DOHH2 (cell line): ENCODE measurements at regions not wholly inside any gene's neighbourhood (a gene's known extent, or its start where the extent isn't known, plus 50 kb on each side); places are given as distances from the start of the nearest gene placed in this dataset.

Experiments
- EZH2phosphoT487 ChIP-seq: fragments of 200-600 bp; sonication (generic); IDR thresholded peaks from 2 replicates; pipeline ENCODE4 v1.6.1; 2017; ENCODE audit warnings: borderline replicate concordance, mild to moderate bottlenecking, antibody characterized with exemption, low read length, moderate library complexity, mixed read lengths
- TF ChIP-seq, protein P1 (sequence below): fragments of 200-600 bp; sonication (generic); IDR thresholded peaks from one replicate; pipeline ENCODE4 v1.5.1; 2014; ENCODE audit warnings: antibody characterized with exemption, mild to moderate bottlenecking, low read depth, low read length; ENCODE audit not compliant: poor library complexity, severe bottlenecking

DNA sequence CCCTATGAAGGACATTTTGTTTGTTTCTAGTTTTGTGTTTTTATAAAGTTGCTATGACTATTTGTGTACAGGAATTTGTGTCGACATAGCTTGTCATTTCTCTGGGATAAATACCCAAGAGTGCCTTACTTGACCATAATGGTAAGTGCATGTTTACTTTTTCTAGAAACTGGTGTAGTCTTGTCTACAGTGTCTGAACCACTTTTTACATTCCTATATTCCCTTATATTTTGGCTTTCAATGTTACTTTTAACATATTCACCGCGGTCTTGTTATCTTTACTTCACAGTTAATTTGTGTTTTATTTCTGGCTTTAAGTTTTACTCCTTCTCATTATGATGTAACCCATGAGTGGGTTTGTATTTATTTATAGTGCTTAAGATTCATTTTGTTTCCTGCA lies 444.4 kb upstream of the RGS17 start:
- no peak for TF ChIP-seq EZH2phosphoT487
- TF ChIP-seq, protein P1, sequence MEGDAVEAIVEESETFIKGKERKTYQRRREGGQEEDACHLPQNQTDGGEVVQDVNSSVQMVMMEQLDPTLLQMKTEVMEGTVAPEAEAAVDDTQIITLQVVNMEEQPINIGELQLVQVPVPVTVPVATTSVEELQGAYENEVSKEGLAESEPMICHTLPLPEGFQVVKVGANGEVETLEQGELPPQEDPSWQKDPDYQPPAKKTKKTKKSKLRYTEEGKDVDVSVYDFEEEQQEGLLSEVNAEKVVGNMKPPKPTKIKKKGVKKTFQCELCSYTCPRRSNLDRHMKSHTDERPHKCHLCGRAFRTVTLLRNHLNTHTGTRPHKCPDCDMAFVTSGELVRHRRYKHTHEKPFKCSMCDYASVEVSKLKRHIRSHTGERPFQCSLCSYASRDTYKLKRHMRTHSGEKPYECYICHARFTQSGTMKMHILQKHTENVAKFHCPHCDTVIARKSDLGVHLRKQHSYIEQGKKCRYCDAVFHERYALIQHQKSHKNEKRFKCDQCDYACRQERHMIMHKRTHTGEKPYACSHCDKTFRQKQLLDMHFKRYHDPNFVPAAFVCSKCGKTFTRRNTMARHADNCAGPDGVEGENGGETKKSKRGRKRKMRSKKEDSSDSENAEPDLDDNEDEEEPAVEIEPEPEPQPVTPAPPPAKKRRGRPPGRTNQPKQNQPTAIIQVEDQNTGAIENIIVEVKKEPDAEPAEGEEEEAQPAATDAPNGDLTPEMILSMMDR = no peak
